H9 (cell line): ENCODE measurements at regions not wholly inside any gene's neighbourhood (a gene's known extent, or its start where the extent isn't known, plus 50 kb on each side); places are given as distances from the start of the nearest gene placed in this dataset.

Experiments used
- DNase-seq: peaks from one replicate; pipeline ENCODE4 v3.0.0-alpha.2; 2017
- H2AFZ ChIP-seq: one replicate; pipeline ENCODE4 v1.6.1; 2013; ENCODE audit warnings: mild to moderate bottlenecking, low read length, control low read depth, moderate library complexity
- H2AK5ac ChIP-seq: 2 replicates; pipeline ENCODE4 v1.6.1; 2013; ENCODE audit warnings: low read length, control low read depth, mixed read lengths; ENCODE audit not compliant: insufficient read length
- H2BK120ac ChIP-seq: one replicate; pipeline ENCODE4 v1.6.1; 2013; ENCODE audit warnings: low read depth, mild to moderate bottlenecking, low read length, control low read depth, inconsistent platforms; ENCODE audit not compliant: poor library complexity, severe bottlenecking
- H2BK12ac ChIP-seq: 2 replicates; pipeline ENCODE4 v1.6.1; 2013; ENCODE audit warnings: low read length, control low read depth, mixed read lengths, low read depth; ENCODE audit not compliant: insufficient read length
- H2BK15ac ChIP-seq: 2 replicates; pipeline ENCODE4 v1.6.1; 2013; ENCODE audit warnings: low read depth, low read length, control low read depth
- H2BK20ac ChIP-seq: one replicate; pipeline ENCODE4 v1.6.1; 2013; ENCODE audit warnings: low read depth, mild to moderate bottlenecking, low read length, control low read depth, inconsistent platforms; ENCODE audit not compliant: poor library complexity, severe bottlenecking
- H2BK5ac ChIP-seq: 2 replicates; pipeline ENCODE4 v1.6.1; 2013; ENCODE audit warnings: low read length, control low read depth, mixed read lengths; ENCODE audit not compliant: insufficient read length
- H3K14ac ChIP-seq: 2 replicates; pipeline ENCODE4 v1.6.1; 2013; ENCODE audit warnings: low read length, control low read depth; ENCODE audit not compliant: insufficient read depth
- H3K18ac ChIP-seq: 2 replicates; pipeline ENCODE4 v1.6.1; 2013; ENCODE audit warnings: low read depth, mild to moderate bottlenecking, mixed read lengths, low read length, control low read depth; ENCODE audit not compliant: insufficient read length
- H3K23ac ChIP-seq: 2 replicates; pipeline ENCODE4 v1.6.1; 2013; ENCODE audit warnings: low read length, control low read depth, mixed read lengths, low read depth; ENCODE audit not compliant: insufficient read length
- H3K23me2 ChIP-seq: 2 replicates; pipeline ENCODE4 v1.6.1; 2013; ENCODE audit warnings: low read depth, mild to moderate bottlenecking, mixed read lengths, low read length, control low read depth; ENCODE audit not compliant: insufficient read length, poor library complexity, severe bottlenecking
- H3K27ac ChIP-seq: 2 replicates; pipeline ENCODE4 v1.5.1; 2013; ENCODE audit warnings: low read length, control low read depth, mixed read lengths, low read depth; ENCODE audit not compliant: insufficient read length
- H3K27me3 ChIP-seq: 2 replicates; pipeline ENCODE4 v1.6.1; 2013; ENCODE audit warnings: low read length, control low read depth, inconsistent platforms; ENCODE audit not compliant: insufficient read depth
- H3K4ac ChIP-seq: 2 replicates; pipeline ENCODE4 v1.6.1; 2013; ENCODE audit warnings: low read depth, mild to moderate bottlenecking, control low read depth, inconsistent platforms, low read length, moderate library complexity
- H3K4me1 ChIP-seq: 2 replicates; pipeline ENCODE4 v1.6.1; 2013; ENCODE audit warnings: low read length, control low read depth, inconsistent platforms; ENCODE audit not compliant: insufficient read depth
- H3K4me2 ChIP-seq: 2 replicates; pipeline ENCODE4 v1.6.1; 2013; ENCODE audit warnings: low read length, control low read depth, mixed read lengths; ENCODE audit not compliant: insufficient read length, insufficient read depth
- H3K56ac ChIP-seq: 2 replicates; pipeline ENCODE4 v1.6.1; 2013; ENCODE audit warnings: low read depth, mild to moderate bottlenecking, mixed read lengths, low read length, control low read depth; ENCODE audit not compliant: insufficient read length
- H3K79me1 ChIP-seq: 2 replicates; pipeline ENCODE4 v1.6.1; 2013; ENCODE audit warnings: low read depth, mild to moderate bottlenecking, moderate library complexity, low read length, control low read depth, inconsistent platforms; ENCODE audit not compliant: insufficient read depth, poor library complexity, severe bottlenecking
- H3K79me2 ChIP-seq: 2 replicates; pipeline ENCODE4 v1.6.1; 2013; ENCODE audit warnings: low read length, control low read depth, inconsistent platforms; ENCODE audit not compliant: insufficient read depth
- H3K9ac ChIP-seq: 2 replicates; pipeline ENCODE4 v1.6.1; 2013; ENCODE audit warnings: low read length, control low read depth, mixed read lengths; ENCODE audit not compliant: insufficient read length; ENCODE audit errors: extremely low read depth
- H3K9me3 ChIP-seq: one replicate; pipeline ENCODE4 v1.6.1; 2013; ENCODE audit warnings: low read depth, low read length, inconsistent platforms; ENCODE audit not compliant: control insufficient read depth
- H3T11ph ChIP-seq: one replicate; pipeline ENCODE4 v1.6.1; 2013; ENCODE audit warnings: mild to moderate bottlenecking, low read length, control low read depth, inconsistent platforms
- H4K20me1 ChIP-seq: one replicate; pipeline ENCODE4 v1.6.1; 2013; ENCODE audit not compliant: control insufficient read depth, insufficient read length, insufficient read depth
- H4K5ac ChIP-seq: 2 replicates; pipeline ENCODE4 v1.6.1; 2013; ENCODE audit warnings: low read depth, mild to moderate bottlenecking, mixed read lengths, low read length, control low read depth; ENCODE audit not compliant: insufficient read length
- H4K8ac ChIP-seq: replicated peaks from 2 replicates; pipeline ENCODE4 v1.6.1; 2013; ENCODE audit warnings: low read length, control low read depth, mixed read lengths, low read depth; ENCODE audit not compliant: insufficient read length
- H4K91ac ChIP-seq: 2 replicates; pipeline ENCODE4 v1.6.1; 2013; ENCODE audit warnings: low read depth, mild to moderate bottlenecking, moderate library complexity, mixed read lengths, low read length, control low read depth; ENCODE audit not compliant: insufficient read length
- H3K27ac Mint-ChIP-seq, 3 experiments: 2 replicates in 2 of 3; 3 replicates in 1 of 3; pipeline ENCODE4 v1.8.0; 2020 to 2021; ENCODE audit warnings: mixed read lengths in 3 of 3, mild to moderate bottlenecking in 1 of 3, moderate library complexity in 1 of 3
- H3K27me3 Mint-ChIP-seq: 2 replicates; pipeline ENCODE4 v1.8.0; 2021; ENCODE audit warnings: low read depth, mild to moderate bottlenecking, moderate library complexity, mixed read lengths
- H3K36me3 Mint-ChIP-seq, 3 experiments: 2 replicates in 2 of 3; 3 replicates in 1 of 3; pipeline ENCODE4 v1.8.0; 2020 to 2021; ENCODE audit warnings: low read depth in 3 of 3, mixed read lengths in 3 of 3; ENCODE audit not compliant: insufficient read depth in 1 of 3
- H3K4me1 Mint-ChIP-seq, 2 experiments: 2 replicates each; pipeline ENCODE4 v1.8.0; 2020; ENCODE audit warnings: mixed read lengths in 2 of 2
- H3K4me3 Mint-ChIP-seq, 2 experiments: 2 replicates in 1 of 2; 3 replicates in 1 of 2; pipeline ENCODE4 v1.8.0; 2020 to 2021; ENCODE audit warnings: mild to moderate bottlenecking in 2 of 2, mixed read lengths in 2 of 2, moderate library complexity in 1 of 2
- H3K9me3 Mint-ChIP-seq, 2 experiments: 2 replicates in 1 of 2; 3 replicates in 1 of 2; pipeline ENCODE4 v1.8.0; 2020; ENCODE audit warnings: mild to moderate bottlenecking in 2 of 2, mixed read lengths in 2 of 2, moderate library complexity in 1 of 2
- WGBS: extraction: QIAGEN DNeasy Blood & Tissue Kit; methylation state at CpG from one replicate; pipeline ENCODE4 v1.1.7; 2013; ENCODE audit warnings: missing lambda C conversion rate, low lambda C conversion rate, mixed read lengths; ENCODE audit not compliant: insufficient read length; ENCODE audit errors: extremely low coverage; 5-methylcytosine and 5-hydroxymethylcytosine counted together
- TF ChIP-seq, protein P1 (sequence below): fragments of 200-600 bp; sonication (generic); conservative IDR thresholded peaks from 3 replicates; pipeline ENCODE4 v1.8.0; 2021; ENCODE audit warnings: antibody characterized with exemption, mild to moderate bottlenecking

DNA sequence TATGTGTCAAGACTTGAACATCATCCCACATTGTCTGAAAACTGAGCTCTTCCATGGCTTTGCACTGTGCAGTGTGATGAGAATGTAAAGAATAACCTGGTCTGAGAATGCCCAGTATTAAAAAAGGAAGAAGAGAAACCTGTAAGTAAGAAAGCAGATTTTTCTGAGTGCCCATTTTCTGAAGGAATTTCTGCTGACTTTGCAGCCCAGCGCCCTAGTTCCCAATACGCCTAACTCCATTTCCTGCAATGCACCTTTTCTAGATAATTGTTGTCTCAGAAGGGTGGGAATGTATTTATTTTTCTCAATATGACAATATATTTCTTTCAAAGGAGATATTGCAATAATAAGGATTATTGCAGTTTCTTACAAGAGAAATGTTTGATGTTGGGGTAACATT lies 231.5 kb downstream of the HAO1 start:
- no peak overlapping the region for H2BK12ac ChIP-seq
- H3K4me1 ChIP-seq = no peaks in the 10 kb centered on the region
- no peaks in the 10 kb centered on the region for H3K9me3 ChIP-seq
- H2AFZ ChIP-seq = no peak overlapping the region
- no peaks in the 10 kb centered on the region for H3K36me3 Mint-ChIP-seq
- no peak overlapping the region for H3K27ac ChIP-seq
- no peak overlapping the region for H3K4me2 ChIP-seq
- H3K4me3 Mint-ChIP-seq = no peak overlapping the region
- no peak overlapping the region for H2BK120ac ChIP-seq
- TF ChIP-seq, protein P1, sequence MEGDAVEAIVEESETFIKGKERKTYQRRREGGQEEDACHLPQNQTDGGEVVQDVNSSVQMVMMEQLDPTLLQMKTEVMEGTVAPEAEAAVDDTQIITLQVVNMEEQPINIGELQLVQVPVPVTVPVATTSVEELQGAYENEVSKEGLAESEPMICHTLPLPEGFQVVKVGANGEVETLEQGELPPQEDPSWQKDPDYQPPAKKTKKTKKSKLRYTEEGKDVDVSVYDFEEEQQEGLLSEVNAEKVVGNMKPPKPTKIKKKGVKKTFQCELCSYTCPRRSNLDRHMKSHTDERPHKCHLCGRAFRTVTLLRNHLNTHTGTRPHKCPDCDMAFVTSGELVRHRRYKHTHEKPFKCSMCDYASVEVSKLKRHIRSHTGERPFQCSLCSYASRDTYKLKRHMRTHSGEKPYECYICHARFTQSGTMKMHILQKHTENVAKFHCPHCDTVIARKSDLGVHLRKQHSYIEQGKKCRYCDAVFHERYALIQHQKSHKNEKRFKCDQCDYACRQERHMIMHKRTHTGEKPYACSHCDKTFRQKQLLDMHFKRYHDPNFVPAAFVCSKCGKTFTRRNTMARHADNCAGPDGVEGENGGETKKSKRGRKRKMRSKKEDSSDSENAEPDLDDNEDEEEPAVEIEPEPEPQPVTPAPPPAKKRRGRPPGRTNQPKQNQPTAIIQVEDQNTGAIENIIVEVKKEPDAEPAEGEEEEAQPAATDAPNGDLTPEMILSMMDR = no peak
- no peak overlapping the region for H4K5ac ChIP-seq
- H3K4me1 Mint-ChIP-seq = no peaks in the 10 kb centered on the region; a peak in 1 of 4 replicates
- H3K27me3 Mint-ChIP-seq = no peaks in the 10 kb centered on the region
- no peaks in the 10 kb centered on the region for H3K23me2 ChIP-seq
- no peak overlapping the region for H3T11ph ChIP-seq
- H3K23ac ChIP-seq = no peak overlapping the region
- H3K56ac ChIP-seq = no peak overlapping the region
- no CpG with 5 or more reads among the region's 2 CpGs for WGBS
- H3K14ac ChIP-seq = no peak overlapping the region
- H4K91ac ChIP-seq = no peak overlapping the region
- H3K79me1 ChIP-seq = no peaks in the 10 kb centered on the region
- no peak overlapping the region for H3K9ac ChIP-seq
- no peak for DNase-seq
- no peak overlapping the region for H2BK15ac ChIP-seq
- H3K9me3 Mint-ChIP-seq = no peaks in the 10 kb centered on the region
- H2AK5ac ChIP-seq = no peak overlapping the region
- H2BK5ac ChIP-seq = no peak overlapping the region
- no peaks in the 10 kb centered on the region for H3K79me2 ChIP-seq
- H2BK20ac ChIP-seq = no peak overlapping the region
- H3K18ac ChIP-seq = no peak overlapping the region
- no peak overlapping the region for H4K8ac ChIP-seq
- no peaks in the 10 kb centered on the region for H4K20me1 ChIP-seq
- no peak overlapping the region for H3K4ac ChIP-seq
- no peak overlapping the region for H3K27ac Mint-ChIP-seq
- H3K27me3 ChIP-seq = no peaks in the 10 kb centered on the region
